Stimulated activated CD4-positive, alpha-beta T cell treated with anti-CD3 and anti-CD28 coated beads, Interleukin-2, amount 100 ng/mL, for 48 hours (primary cell): ENCODE measurements at regions not wholly inside any gene's neighbourhood (a gene's known extent, or its start where the extent isn't known, plus 50 kb on each side); places are given as distances from the start of the nearest gene placed in this dataset.
"Not testable (repeated sequence)": the region's sequence is repeated elsewhere in the genome, so short reads cannot be mapped to it uniquely, and the experiment has no call there.

ENCODE experiments used
- DNase-seq, 2 donors: peaks; one replicate each; pipeline ENCODE4 v3.0.0-alpha.2; 2020

GRCh38 chrX:943035-943434 lies 269.4 kb downstream of the CRLF2 start:
- DNase-seq: no peak

- DNase-seq: no peak
These were observed 271.8 kb downstream of the CRLF2 start for GRCh38 chrX:940691-941090.

- no peak for DNase-seq
These were observed 275.3 kb downstream of the CRLF2 start for GRCh38 chrX:936979-937769.

GRCh38 chrX:933611-934010 lies 278.8 kb downstream of the CRLF2 start:
- DNase-seq: no peak

- no peak for DNase-seq
These were observed 283.8 kb downstream of the CRLF2 start for GRCh38 chrX:928606-929005.

- DNase-seq: no peak
These were observed 285.5 kb downstream of the CRLF2 start for GRCh38 chrX:926991-927390.

GRCh38 chrX:926070-926469 lies 286.4 kb downstream of the CRLF2 start:
- no peak for DNase-seq

GRCh38 chrX:925652-926061 lies 286.8 kb downstream of the CRLF2 start:
- DNase-seq: no peak

GRCh38 chrX:925094-925493 lies 287.4 kb downstream of the CRLF2 start:
- no peak for DNase-seq

- DNase-seq: no peak
These were observed 288.4 kb downstream of the CRLF2 start for GRCh38 chrX:924017-924416.

GRCh38 chrX:920234-920799 lies 289.7 kb downstream of the SHOX start:
- DNase-seq: no peak

- DNase-seq: no peak
These were observed 285.6 kb downstream of the SHOX start for GRCh38 chrX:916230-916599.

- peak in 1 of 2 donors; percentile 7 for DNase-seq
These were observed 285.0 kb downstream of the SHOX start for GRCh38 chrX:915427-916229.

- no peak for DNase-seq
These were observed 283.6 kb downstream of the SHOX start for GRCh38 chrX:914206-914605.

GRCh38 chrX:912677-913076 lies 282.1 kb downstream of the SHOX start:
- DNase-seq: no peak

GRCh38 chrX:909068-909467 lies 278.5 kb downstream of the SHOX start:
- DNase-seq: not testable (repeated sequence)

- no peak for DNase-seq
These were observed 276.0 kb downstream of the SHOX start for GRCh38 chrX:906586-906985.

GRCh38 chrX:905848-906566 lies 275.4 kb downstream of the SHOX start:
- no peak for DNase-seq

GRCh38 chrX:903116-903515 lies 272.5 kb downstream of the SHOX start:
- no peak for DNase-seq

GRCh38 chrX:896256-896655 lies 265.7 kb downstream of the SHOX start:
- DNase-seq: no peak

GRCh38 chrX:889966-890651 lies 259.5 kb downstream of the SHOX start:
- no peak for DNase-seq

- not testable (repeated sequence) for DNase-seq
These were observed 257.1 kb downstream of the SHOX start for GRCh38 chrX:887724-888123.

GRCh38 chrX:883588-883987 lies 253.0 kb downstream of the SHOX start:
- no peak for DNase-seq
